SK-N-DZ (cell line): ENCODE measurements at regions not wholly inside any gene's neighbourhood (a gene's known extent, or its start where the extent isn't known, plus 50 kb on each side); places are given as distances from the start of the nearest gene placed in this dataset.

ENCODE experiments used
- DNase-seq: peaks from one replicate; pipeline ENCODE4 v3.0.0-alpha.2; 2015; ENCODE audit warnings: low spot score

DNA sequence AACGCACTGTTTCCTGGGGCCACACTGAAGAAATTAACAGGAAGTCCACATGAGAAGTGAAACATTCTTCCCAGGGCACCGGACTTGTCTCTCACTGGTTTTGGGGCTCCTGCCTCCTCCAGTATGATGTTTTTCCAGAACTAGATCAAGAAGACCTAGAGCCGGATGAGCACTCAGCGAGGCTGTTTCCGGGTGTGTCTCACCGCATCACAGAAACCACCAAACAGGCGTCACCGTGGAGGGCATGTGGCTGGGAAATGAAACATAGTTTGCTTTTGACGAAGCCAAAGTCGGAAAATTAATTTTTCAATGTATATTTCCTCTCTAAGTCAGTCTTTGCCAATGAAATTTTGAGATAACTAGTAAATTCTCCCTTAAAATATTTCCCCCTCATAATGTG, 314.0 kb upstream of the SALL3 start:
- DNase-seq: no peak

DNA sequence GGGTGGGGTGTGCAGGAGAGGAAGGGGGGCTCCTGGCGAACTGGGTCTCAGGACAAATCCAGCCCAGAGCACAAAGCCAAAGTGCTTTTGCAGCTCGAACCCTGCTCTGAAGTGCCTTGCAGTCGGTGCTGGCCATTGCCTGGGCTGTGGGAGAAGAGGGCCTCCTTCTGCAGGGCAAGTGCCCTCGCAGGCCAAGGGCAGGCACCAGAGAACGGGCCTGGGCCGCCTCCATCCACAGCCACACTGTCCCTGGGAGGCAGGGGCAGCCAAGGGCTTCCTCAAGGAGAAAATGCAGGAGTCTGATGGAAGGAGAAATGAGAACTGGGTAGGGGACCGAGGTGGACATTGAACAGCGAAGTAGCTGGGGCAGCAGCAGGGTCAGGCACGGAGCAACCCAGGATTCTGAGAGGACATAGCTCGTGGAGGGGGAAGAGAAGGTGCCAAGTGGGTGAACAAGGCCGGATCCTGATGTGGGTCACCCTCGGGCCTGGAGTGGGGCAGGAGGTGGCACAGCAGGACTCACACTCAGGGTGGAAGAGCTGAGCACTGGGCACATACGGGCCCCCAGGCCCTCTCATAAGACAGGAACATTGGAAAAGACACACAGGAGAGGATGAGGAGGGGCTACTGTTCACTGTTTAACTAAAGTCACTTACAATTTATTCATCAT, 312.8 kb upstream of the SALL3 start:
- DNase-seq: no peak

DNA sequence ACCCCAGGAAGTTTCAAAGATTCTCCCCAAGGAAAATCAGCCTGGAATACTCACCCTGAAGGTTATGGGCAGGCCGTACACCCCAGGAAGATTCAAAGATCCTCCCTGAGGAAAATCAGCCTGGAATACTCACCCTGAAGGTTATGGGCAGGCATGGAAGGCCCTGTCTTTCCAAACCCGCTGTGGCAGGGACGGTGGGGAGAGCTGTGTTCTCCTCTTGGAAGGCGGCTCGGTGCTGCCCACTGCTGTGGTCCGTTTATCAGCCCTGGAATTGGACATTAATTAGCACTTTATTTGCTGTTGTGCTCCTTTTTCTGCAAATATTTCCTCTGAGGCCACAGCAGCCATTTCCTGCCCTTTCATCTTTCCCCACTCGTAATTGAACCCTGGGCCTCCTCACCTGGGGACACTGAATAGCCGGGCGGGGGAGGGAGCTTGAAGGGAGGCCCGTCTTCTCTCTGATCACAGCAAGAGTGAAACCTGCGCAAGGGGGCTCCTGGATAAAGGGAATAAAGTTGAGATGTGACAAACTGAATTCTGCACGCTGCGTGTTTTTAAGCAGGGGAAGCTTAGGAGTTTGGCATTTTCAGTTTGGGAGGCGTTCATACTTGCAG, 308.7 kb upstream of the SALL3 start:
- DNase-seq: no peak

DNA sequence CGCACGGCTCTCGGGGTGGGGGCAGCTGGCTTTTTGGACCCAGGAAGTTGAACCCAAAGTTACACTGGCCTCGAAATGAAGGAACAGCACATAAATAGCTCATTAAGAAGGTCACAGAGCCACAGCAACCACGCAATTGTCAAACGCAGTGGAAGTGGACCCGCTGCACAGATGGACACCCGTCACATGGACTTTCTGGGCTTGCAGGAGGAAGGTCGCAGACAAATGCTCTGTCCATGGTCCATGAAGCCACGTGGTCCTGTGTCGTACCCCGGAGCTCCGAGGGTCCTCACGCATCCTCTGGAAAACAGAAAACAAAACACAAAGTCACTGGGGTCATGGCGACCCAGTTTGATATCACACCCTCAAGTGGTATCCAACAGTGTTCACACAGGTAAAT, 308.1 kb upstream of the SALL3 start:
- DNase-seq: no peak

DNA sequence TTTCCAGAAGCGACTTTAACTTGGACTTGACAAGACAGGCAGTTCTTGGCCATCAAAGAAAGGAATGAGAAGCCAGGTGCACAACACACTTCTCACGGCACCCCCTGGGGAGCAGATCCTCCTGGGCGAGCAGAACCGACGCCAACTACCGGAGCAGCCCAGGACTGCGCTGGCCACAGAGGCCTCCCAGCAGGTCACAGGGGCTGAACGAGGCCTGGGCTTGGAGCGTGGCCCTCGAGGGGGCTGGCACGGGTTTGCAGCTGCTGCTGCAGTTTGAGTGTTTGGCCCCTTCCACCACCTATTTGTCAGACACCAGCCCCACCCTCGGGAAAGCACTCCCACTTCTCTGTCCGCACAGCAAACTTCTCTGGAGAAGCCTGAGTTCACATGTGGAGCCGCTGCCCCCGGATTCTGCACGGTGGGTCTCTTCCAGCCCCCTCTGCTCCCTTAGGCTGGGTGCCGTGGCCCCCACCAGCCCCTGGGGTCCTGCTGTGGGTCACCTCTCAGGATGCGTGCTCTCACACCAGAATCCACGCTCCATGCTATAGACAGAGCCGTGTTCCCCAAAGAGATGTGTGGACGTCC, 306.7 kb upstream of the SALL3 start:
- no peak for DNase-seq

DNA sequence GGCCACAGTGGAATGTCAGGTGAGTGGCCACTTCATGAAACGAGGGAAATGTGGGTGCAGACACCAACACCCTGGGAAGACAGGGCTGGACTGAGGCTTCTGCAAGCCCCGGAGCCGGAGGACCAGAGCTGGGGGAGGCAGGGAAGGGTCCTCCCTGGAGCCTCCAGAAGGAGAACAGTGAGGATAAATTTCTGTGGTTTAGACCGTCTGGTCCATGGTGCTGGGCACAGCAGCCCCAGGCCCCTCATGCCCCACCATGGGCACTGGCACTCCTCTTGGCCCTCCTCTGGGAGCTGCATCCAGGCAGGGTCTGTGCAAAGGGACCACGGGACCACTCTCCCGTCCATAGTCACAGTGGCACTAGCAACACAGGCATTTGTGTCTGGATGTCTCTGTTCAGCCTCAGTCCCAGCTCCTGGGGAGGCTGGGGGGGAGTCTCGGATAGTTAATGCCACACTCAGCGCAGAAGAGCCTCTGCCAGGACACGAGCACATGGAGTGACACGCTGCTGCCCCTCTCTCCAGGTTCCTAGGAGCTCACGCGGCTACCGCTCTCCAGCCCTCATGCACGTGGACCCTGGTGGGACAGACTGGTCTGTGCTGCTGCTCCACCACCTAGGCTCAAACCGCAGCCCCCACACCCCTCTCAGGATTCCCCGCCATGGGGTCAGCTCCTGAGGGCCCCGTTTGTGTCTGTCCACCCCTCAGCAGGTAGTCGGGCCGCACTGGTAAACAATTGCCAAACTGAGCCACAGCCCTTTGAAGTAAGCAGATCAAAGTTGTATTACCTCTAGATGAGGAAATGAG, 305.9 kb upstream of the SALL3 start:
- DNase-seq: no peak

DNA sequence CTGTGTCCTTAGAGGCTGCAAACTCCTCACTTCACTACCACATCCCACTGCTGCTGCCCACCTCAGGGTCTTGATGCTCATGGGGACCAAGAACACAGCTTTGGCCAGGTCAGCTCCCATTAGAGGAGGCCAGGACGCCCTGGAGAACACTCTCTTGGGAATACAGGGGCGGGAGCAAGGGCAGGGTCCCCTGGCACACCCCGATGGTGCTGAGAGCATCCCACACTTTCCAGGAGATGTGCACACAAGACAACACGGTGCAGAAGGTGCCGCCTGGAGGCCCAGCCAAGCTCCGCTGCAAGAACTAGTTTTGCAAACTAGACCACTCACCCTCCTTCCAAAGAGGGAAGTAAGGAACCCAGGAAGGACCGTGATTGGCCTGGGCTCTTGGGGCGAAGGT, 304.4 kb upstream of the SALL3 start:
- no peak for DNase-seq

DNA sequence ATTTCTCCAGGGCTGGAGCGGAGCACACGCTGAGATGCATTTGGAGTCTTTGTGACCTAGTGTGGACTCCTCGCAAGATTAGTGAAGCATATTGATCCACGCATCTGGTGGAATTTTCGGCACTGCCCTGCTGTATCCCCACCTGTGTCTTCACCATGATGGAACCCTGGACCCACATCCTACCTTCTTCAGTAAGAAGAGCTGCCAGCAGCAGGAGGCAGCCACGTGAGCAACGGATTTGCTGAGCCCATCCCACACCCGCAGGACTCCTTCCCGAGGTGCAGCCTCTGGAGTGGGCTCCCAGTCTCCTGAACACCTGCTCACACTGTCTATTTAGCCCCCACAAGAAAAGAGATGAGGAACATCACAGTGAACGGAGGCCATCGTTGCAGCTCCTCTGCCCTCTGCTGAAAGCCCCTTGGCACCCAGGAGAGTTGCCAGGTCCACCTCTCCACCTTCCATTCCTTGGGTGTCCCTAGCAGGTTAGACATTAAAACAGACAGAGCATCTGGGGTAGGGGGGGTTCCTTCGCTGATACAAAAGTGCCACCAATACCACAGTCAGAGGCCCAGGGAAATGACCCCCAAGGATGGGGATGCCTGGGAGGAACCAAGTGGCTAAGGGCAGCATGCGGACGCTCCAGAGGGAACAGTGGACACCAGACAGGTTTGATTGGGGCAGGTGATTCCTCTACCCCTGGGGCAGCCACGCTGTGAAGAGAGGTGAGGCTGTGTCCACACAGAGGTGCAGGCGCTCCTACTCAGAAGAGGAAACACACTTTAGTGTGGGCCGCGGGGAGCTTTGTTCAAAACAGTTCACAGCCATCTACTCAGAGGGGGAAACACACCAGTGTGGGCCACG, 302.8 kb upstream of the SALL3 start:
- no peak for DNase-seq

DNA sequence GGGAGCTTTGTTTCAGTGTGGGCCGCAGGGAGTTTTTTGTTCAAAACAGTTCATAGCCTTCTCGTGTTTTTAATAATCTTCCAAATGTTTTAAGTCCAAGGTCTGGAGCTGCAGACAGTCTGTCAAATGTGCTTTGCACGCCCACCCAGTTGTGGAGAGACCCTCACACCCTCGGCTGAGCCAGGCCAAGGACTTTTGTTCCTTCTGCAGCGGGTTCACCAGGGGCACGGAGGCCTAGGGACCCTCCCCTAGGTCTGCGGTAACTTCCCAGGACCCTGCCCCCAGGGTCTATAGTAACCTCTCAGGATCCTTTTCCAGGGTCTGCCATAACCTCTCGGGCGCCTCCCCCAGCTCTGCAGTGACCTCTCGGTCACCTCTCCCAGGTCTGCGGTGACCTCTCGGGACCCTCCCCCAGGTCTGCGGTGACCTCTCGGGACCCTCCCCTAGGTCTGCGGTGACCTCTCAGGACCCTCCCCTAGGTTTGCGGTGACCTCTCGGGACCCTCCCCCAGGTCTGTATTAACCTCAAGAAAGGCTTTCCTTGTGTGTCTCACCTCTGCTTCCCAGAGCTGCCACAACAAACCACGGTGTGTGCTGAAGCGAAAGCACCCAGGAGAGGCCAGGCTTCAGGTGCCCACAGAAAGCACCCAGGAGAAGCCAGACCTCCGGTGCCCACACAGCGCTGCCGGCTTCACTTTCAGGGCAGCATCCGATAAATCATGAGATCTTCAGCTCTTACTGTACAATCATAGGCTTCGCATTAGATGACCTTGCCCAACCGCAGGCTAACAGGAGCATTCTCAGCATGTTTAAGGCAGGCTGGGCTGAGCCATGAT, 301.9 kb upstream of the SALL3 start:
- no peak for DNase-seq

DNA sequence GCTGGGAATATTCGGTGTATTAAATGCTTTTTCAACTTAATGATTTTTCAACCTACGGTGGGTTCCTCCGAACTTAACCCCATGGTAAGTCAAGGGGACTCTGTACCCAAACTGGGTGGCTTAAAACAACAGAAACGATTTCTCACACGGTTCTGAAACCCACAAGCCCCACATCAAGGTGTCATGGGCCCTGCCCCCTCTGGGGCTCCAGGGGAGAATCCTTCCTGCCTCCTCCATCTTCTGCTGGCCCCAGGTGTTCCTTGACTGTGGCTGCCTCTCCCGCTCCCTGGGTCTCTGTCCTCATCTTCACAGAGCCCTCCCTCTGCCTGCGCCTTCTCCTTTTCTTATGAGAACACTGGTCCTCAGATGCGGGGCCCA, 301.3 kb upstream of the SALL3 start:
- no peak for DNase-seq

DNA sequence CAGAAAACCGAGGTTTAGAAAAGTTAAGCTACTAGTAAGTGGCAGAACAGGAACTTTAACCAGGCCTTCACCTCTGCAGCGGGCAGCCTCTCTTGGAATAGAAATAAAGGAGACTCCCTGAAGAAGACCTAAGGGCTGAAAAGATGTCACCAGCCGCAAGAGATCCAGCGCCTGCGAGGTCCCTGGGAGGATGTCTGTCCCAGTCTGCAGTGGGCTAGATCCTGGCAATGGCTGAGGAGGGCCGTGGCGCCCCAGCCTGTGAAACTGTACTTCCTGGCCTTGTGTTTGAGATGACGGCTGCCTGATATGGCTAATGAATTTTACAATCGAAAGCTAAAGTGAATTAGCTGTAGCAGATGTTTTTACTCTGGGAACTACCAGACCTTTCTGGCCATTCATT, 300.6 kb upstream of the SALL3 start:
- peak; percentile 21 for DNase-seq

DNA sequence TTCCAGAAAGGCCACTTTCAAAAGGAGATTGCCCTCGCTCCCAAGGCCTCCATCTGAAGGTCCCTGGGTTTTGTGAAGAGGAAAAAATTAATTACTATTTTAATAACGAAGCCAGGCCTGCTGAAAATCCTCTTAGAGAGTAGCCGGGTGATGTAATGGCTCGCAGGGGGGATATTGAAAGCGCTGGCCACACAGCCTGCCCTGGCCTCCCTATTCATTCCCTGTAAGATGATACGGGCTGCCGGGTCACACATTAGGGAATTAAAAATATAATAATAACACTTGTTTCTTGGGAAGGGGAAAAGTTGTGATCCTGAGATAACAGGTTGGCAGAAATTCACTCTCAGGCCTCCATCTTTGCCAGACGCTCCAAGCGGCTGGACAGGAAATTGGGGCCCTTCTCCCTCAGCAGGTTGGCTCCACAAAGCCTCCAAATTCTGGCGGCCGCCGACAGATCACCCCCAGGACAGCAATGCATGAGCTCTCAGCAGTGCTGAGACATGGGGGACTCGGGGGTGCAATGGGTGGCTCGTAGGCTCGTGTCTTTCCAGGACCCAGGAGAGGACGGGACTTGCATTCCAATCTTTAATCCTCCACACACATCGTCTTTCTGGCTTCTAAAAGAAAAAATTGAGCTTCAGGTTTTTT, 299.9 kb upstream of the SALL3 start:
- no peak for DNase-seq

DNA sequence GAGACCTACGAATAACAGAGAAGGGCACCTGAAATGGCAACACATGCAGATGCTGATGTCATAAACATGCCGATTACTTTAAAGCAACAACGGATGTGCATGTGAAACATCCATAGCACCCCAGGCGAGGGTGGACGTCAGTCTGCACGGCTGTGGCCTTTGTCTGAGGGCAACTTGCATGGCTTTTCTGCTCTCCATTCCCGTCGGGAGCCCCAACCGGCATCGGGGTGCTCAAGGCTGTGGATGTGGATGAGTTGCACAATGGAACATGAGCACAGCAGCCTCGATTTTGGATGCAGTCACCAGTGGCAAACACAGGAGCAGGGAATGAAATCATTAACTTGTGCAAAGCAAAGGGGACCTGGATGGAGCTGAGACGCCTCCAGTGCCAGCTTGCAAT, 298.2 kb upstream of the SALL3 start:
- no peak for DNase-seq

DNA sequence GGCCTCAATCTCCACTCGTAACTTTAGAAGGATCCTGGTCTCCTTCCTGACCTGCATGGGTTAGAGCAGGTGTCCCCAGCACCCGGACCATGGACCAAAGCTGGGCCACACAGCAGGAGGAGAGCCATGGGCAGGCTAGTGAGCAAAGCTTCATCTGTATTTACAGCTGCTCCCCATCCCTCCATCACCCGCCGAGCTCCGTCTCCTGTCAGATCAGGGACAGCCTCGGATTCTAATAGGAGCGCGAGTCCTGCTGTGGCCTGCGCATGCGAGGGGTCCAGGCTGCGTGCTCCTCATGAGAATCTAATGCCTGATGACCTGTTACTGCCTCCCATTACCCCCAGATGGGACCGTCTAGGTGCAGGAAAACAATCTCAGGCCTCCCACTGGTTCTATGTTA, 297.7 kb upstream of the SALL3 start:
- DNase-seq: no peak

DNA sequence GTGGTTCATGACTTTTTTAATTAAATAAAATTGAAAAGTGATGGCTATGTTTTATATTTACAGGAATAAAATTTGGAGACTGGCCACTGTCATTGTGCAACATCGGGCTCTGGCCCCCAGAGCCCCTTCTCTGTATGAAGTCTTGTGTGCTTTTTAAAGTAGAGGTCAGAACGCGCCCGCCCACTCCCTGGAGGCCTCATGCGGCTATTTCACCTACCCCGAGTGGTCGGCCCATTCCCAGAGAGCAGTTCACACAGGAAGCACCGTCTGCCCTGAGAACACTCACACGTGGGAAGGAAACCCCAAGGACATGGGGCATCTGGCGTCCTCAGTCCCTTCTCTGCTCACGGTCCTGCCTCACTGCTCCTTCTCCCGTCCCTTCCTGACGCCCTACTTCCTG, 296.9 kb upstream of the SALL3 start:
- no peak for DNase-seq

DNA sequence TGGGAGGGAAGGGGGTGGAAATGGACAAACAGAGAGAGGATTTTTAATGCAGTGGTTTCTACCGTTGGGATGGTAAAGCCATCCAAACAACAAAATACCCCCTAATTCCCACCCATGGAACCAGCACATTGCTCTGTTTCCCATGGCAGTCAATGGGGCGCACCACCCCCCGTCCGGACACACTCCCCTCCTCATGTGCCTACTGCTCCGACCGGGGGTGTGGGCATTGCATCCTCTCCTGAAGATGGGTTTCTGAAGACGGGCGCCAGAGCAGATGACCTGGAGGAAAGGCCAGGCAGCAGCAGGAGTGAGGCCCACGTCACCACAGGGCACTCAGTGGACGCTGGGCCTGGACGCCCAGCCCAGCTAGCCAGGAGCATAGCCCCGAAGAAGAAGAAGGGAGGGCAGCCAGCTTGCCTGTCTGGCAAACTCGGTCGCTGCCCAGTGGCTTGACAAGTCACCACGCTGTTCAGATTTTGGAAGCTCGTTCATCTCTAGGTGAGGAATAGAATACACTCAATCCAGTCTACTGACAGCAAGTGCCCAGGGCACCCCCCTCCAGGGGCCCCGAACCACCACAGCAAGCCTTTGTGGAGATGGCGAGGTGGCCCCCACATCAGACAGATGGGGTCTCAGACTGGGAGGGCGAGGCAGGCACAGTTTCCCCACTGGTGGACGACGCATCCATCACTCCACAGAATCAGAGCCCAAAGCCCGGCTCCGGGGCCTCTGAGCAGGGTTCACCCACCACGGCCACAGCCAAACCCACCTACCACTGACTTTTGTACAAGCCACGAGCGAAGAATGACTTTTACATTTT, 296.2 kb upstream of the SALL3 start:
- DNase-seq: no peak

DNA sequence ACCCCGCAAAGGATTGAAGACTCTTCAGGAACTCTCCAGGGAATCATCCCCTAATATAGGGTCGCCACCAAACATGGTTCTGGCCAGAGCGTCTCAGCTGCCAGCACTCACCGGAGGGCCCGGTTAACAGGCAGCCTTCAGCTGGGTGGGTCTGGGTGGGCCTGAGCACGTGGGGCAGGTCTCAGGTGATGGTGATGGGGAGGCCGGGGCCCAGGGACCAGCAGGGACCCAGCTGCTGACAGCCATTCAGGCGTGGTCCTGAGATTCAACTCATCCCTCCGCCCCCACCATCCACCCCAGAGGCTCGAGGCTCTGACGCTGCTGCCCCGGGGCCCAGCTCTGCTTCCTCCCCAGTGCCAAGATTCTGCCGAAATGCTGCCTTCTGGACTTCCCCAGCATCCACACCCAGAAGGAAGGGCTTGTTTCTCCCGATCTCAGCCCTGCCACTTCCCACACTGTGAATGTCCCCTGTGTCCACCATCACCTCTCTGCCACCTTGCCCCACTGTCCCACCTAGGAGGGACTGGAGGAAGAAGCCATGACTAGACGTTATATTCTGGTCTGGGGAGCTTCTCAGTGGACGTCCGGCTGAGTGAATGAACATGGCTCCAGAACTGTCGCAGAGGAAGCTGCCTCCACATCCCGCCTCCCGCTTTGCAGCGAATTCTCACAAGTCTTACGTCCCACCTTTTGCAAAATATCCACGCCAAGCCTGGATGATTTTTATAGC, 294.2 kb upstream of the SALL3 start:
- no peak for DNase-seq

DNA sequence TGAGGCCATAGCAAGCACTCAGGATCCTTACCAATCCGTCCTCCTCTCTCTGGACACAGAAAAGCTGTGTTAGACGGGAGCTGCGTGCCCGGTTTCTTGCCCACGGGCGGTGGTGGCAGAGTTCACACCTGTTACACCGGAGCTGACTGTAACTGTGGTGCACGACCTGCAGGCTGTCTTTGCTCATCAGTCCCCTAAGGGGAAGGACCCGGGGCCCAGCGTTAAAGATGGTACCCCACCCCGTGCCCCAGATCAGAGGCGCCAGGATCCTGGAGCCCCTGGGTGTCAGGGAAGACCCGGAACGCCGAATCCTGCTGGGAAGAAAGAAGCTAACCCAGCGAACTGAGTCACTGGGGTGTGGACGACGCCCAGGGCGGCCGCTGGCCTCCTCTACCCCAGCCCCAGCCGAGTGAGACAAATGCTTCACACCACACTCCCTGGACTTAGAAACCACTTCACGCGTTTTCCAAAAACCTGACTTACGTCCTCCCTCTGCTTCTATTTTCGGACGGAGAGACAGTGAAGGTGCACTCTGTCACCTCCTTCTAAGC, 293.6 kb upstream of the SALL3 start:
- no peak for DNase-seq
